ENCODE measurements at regions not wholly inside any gene's neighbourhood (a gene's known extent, or its start where the extent isn't known, plus 50 kb on each side); places are given as distances from the start of the nearest gene placed in this dataset.

GRCh38 chr6:23308166-23308565 is 738.8 kb downstream of the HDGFL1 start:
- no peak for TF ChIP-seq CTCF (IDR thresholded peaks at IDR 0.05)
- no peak for TF ChIP-seq POLR2A (IDR thresholded peaks at IDR 0.05)

Data from right lobe of liver (tissue), 4 donors.